Stimulated activated CD4-positive, alpha-beta T cell treated with anti-CD3 and anti-CD28 coated beads, Interleukin-1b, Interleukin-23, amount 100 ng/mL, for 24 hours (primary cell): ENCODE measurements at regions not wholly inside any gene's neighbourhood (a gene's known extent, or its start where the extent isn't known, plus 50 kb on each side); places are given as distances from the start of the nearest gene placed in this dataset.

Source experiments
- DNase-seq, 4 experiments: peaks; one replicate each; pipeline ENCODE4 v3.0.0-alpha.2; 2020; ENCODE audit warnings: low read depth in 4 of 4, low spot score in 1 of 4

DNA sequence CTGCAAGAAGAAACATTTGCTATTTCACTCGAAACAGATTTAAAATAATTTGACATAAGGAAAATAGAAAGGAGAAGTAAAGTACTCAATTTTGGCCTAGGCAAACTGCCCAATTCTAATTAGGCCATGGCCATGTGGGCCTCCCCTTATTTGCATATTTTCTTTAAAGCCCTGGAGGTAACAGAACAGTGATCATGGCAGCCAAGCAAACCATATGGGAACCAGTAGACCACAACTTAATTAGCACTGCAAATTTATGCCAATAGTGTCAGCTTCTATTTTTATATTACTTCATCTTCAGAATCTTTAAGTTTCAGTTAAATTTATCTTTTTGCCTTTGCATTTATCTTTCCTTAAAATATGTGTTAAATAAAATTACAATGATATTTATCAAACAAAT lies 63.3 kb upstream of the THSD7A start:
- no peak for DNase-seq

DNA sequence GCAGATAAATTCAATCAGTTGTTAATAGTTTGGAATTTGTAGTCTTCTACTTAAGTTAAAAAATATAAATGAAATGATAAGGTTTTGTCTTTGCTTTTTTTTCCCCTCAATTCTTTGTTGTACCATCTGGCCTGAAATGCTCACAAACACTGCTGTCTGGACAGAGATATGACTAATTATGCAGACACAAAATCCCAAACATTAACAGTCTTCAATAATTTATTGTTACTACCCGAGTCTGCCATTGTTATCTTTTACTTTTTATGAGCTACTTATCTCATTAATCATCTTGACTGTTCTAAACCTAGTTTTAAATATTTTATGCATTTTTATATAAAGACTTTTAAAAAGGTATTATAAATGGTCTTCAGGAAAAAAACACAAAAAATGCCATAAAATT lies 64.7 kb upstream of the THSD7A start:
- DNase-seq: no peak

DNA sequence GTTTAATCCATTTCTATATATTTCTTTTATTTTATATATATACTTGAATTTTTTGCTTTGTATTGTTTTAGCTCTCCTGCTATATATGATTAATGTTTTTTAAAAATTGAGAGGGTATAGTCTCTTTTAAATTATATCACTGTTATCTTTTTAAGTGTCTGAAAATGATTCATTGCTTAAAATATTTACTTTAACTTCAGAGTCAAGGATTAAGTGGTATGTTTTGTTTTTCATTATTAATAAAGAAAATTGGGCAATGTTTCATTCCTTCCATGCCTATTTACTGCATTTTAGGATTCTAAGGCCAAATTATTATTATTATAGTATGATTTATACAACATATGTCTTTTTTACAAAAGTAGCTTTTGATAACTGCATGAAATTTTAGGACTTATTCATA lies 67.2 kb upstream of the THSD7A start:
- DNase-seq: no peak

DNA sequence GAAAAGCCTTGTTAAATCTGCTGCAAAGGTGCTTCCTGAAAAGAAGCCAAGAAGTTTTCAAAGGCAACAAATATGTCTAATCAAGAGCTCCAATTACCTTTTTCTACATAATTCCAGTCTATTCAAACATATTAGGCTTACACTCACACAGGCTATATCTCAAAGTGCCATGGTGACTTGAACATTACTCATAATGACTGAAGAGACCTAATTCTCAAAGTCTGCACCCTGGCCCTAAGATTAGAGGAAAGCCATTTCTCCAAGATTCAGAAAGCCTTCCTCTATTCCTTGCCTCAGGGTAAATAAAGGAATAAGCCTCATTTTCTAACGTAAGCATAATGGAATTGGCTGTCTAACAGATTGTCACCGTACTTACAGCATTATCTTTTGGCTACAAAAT lies 78.3 kb upstream of the THSD7A start:
- DNase-seq: no peak

GRCh38 chr7:11911900-11912299 lies 79.9 kb upstream of the THSD7A start:
- DNase-seq: no peak

GRCh38 chr7:11914645-11915044 lies 82.6 kb upstream of the THSD7A start:
- no peak for DNase-seq

- no peak for DNase-seq
These were observed 91.5 kb upstream of the THSD7A start for GRCh38 chr7:11923376-11923930.

DNA sequence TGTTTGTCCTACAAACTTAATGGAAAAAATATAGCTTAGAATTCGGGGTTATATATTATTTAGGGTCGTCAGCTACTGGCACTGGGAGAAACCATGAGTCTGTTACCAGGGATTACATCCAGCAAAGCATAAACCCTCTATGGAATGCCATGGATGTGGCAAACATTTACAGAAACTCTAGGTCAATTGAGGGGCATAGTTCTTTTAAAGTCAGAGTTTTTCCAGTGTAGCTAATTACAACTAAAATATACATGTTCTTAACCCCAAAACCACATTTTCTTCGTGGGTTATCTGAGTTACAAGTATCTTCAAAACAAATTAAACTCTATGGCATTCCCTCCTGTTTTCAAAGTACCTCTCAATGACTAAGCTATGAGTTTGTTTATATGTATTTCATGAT lies 99.3 kb upstream of the THSD7A start:
- DNase-seq: no peak

DNA sequence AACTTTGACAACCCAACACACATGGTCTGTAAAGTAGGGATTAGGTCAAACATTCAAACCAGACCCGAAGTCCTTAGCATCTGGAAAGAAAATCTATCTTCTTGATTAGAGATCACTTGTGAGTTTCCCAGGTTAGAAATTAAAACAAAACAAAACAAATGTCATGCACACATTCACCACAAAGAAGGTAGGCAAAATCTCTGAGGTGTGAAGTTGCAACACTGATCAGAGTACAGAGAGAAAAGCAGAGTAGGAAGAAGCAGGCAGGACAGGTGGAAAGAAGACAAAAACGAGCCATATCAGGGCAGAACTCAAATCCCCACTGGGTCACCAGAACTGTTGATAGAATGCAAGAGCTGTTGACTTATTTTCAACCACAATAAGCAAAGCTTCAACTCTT lies 102.8 kb upstream of the THSD7A start:
- no peak for DNase-seq

GRCh38 chr7:11935905-11936304 lies 103.9 kb upstream of the THSD7A start:
- no peak for DNase-seq

DNA sequence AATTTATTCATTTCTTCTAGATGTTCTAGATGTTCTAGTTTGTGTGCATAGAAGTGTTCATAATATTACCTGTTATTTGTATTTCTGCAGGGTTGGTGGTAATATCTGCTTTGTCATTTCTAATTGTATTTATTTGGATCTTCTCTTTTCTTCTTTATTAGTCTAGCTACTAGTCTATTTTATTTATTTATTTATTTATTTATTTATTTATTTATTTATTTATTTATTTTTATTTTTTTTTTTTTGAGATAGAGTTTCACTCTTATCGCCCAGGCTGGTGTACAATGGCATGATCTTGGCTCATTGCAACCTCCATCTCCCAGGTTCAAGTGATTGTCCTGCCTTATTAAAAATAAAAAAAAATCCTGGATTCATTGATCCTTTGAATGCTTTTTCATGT lies 114.8 kb upstream of the THSD7A start:
- DNase-seq: no peak

DNA sequence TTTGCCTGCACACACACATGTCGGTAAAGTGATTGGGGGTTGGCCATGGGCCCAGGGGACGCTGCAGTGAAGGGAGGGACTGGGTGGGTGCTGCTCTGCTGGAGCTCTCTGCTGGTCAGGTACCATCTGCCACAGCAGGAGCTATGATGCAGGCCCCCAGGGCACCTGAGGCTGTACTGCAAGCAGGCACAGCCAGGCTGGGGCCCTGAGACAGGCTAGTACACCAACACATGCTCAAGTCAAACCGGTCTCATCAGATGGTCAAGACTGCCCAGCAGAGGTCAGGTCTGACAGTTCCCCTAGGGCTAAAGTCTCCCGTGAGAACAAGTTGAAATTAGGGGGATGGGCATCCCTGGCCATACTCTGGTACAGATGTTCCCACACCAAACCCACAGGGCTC lies 118.3 kb upstream of the THSD7A start:
- no peak for DNase-seq

DNA sequence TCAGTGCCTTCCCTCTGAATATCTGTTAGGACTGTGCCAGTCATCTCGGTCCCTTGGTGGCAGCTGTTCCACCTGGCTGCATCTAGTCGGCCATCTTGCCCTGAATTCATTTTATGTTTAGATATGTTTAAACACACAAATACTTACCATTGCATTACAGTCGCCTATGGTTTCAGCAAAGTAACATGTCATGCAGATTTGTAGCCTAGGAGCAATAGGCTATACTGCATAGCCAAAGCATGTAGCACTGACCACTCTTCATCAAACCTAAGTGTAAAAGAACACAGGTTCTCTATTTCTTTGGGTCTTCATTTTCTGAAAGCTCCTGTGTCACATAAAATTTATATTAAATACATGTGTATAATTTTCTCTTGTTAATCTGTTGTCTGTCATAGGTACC lies 118.9 kb upstream of the THSD7A start:
- DNase-seq: no peak

DNA sequence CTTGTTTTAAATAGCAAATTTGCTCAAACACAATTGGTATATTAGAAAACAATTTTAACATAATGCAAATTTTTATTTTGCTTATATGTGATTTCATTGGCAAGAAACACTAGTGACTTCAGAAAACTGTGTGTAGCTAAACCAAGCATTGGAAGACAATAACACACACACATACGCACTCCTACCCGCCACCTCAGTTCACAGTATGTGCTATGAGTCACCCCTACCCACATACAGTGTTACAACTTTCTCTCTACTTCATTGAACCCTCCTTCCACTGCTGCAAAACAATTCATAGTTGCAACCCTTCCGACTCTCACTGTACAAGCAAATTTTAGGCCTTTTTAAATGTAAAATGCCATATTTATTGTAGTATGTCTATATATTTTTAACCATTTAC lies 119.9 kb upstream of the THSD7A start:
- DNase-seq: no peak

DNA sequence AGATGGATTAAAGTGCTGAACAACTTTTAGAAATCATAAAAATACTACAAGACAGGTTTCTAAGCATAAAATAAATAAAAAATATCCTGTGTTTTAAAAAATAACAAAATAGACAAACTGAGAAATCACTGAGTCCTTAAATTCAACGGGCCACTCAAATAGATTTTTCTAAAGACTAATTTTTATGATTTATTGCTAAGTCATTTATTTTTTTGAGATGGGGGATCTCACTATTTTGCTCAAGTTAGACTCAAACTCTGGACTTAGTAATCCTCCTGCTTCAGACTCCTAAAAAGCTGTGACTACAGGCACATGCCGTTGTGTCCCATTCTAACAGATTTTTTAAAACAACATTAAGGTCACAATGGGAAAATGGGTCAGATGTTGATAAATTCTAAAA lies 121.0 kb upstream of the THSD7A start:
- no peak for DNase-seq

GRCh38 chr7:11956991-11957390 lies 125.0 kb upstream of the THSD7A start:
- DNase-seq: no peak

DNA sequence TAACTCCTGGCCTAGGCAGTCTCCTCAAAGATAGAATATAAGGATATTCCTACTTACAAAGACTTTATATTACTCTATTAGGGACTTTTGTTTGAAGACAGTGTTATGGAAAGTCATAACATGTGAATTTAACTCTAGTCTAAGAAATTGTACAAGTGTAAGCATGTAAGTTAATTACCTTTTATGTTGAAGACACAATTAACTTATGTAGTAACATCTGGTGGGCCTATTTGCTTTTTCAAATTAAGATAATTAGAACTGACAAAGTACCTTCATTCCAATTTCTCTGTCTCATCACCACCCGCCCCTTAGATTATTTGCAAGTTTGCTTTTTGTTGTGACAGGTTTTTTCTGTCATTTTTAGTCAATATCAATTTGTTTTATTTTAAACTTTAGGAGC lies 126.0 kb upstream of the THSD7A start:
- no peak for DNase-seq

GRCh38 chr7:11959121-11959520 lies 127.1 kb upstream of the THSD7A start:
- no peak for DNase-seq

GRCh38 chr7:11960621-11961020 lies 128.6 kb upstream of the THSD7A start:
- DNase-seq: no peak

DNA sequence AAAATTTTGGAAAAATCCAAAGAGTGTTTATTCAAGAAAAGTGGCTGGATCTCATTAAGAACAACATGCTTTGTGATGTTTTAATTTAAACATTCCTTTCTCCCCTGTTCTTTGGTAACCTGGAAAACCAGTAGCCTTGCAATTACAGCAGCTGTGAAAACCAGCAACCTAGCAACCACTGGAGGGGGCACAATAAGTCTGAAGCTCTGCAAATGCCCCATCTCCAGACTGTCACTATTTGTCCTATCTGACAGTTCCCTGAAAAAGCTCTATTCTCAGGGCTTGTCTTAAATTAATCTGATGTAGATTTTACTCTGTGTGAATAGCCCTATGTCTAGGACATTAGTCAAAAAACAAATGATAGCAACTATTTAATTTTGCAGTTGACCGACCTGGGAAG lies 137.6 kb upstream of the THSD7A start:
- DNase-seq: no peak

GRCh38 chr7:11970132-11970531 lies 138.1 kb upstream of the THSD7A start:
- no peak for DNase-seq

GRCh38 chr7:11985376-11985775 lies 153.4 kb upstream of the THSD7A start:
- DNase-seq: no peak

GRCh38 chr7:11985971-11986370 lies 154.0 kb upstream of the THSD7A start:
- DNase-seq: no peak

GRCh38 chr7:11988186-11988585 lies 156.2 kb upstream of the THSD7A start:
- DNase-seq: no peak
